Testis (tissue), 2 donors: ENCODE measurements at regions not wholly inside any gene's neighbourhood (a gene's known extent, or its start where the extent isn't known, plus 50 kb on each side); places are given as distances from the start of the nearest gene placed in this dataset.

Experiments used
- DNase-seq: peaks from one replicate; pipeline ENCODE4 v3.0.0-alpha.2; 2019
- H3K27ac ChIP-seq, 2 donors: fragments of 200-600 bp; sonication (generic); one replicate each; pipeline ENCODE4 v1.5.1; 2019
- H3K27me3 ChIP-seq: fragments of 200-600 bp; sonication (generic); one replicate; pipeline ENCODE4 v1.5.1; 2019
- H3K36me3 ChIP-seq: fragments of 200-600 bp; sonication (generic); one replicate; pipeline ENCODE4 v1.5.1; 2017; ENCODE audit warnings: low read depth; ENCODE audit errors: missing control alignments
- H3K4me1 ChIP-seq: fragments of 200-600 bp; sonication (generic); one replicate; pipeline ENCODE4 v1.5.1; 2019
- H3K4me3 ChIP-seq, 2 donors: fragments of 200-600 bp; sonication (generic); one replicate each; pipeline ENCODE4 v1.5.1; 2017 to 2019
- H3K9me3 ChIP-seq: fragments of 200-600 bp; sonication (generic); one replicate; pipeline ENCODE4 v1.5.1; 2017
- POLR2A ChIP-seq: fragments of 450-650 bp; IDR thresholded peaks from one replicate; pipeline ENCODE4 v1.6.1; 2017; ENCODE audit warnings: antibody characterized with exemption, mild to moderate bottlenecking, moderate library complexity
- WGBS, 2 donors: methylation state at CpG; one replicate each; pipeline ENCODE4 v1.1.5; 2018; 5-methylcytosine and 5-hydroxymethylcytosine counted together
- intact Hi-C: fragments of 100-400 bp; cut with DNase I; formaldehyde crosslinking; loops from one replicate; pipeline ENCODE4 v1.15.1; 2023; ENCODE audit warnings: low total_unique reads
- TF ChIP-seq, protein P1 (sequence below), 3 experiments: fragments of 450-650 bp in 2 of 3; fragments of 200-600 bp in 1 of 3; sonication (generic) in 1 of 3; IDR thresholded peaks; one replicate each; pipeline ENCODE4 v1.5.1; 2016 to 2019; ENCODE audit warnings: antibody characterized with exemption in 3 of 3, mild to moderate bottlenecking in 2 of 3, moderate library complexity in 1 of 3

DNA sequence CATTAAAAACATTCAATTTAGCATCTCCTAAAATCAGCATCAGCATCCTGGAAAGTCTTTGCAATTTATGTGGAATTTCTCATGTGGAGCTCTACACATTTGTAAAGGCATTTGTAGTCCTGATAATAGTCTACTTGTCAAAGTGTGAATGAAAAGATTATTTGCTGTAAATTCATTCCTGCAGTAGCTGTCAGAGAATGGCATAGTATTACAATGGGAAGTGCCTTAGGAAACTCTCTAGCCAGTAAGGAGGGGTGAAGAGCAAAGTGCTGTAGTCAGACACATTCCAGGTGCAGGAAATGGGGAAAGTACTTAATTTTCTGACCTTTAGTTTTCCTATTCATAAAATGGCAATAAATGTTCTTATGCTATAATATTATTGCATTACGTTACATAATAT is 627.9 kb downstream of the KCTD16 start:
- no peak for TF ChIP-seq POLR2A
- TF ChIP-seq, protein P1, sequence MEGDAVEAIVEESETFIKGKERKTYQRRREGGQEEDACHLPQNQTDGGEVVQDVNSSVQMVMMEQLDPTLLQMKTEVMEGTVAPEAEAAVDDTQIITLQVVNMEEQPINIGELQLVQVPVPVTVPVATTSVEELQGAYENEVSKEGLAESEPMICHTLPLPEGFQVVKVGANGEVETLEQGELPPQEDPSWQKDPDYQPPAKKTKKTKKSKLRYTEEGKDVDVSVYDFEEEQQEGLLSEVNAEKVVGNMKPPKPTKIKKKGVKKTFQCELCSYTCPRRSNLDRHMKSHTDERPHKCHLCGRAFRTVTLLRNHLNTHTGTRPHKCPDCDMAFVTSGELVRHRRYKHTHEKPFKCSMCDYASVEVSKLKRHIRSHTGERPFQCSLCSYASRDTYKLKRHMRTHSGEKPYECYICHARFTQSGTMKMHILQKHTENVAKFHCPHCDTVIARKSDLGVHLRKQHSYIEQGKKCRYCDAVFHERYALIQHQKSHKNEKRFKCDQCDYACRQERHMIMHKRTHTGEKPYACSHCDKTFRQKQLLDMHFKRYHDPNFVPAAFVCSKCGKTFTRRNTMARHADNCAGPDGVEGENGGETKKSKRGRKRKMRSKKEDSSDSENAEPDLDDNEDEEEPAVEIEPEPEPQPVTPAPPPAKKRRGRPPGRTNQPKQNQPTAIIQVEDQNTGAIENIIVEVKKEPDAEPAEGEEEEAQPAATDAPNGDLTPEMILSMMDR (IDR thresholded peaks at IDR 0.05), result no peak
- H3K27ac ChIP-seq, result no peak overlapping the region
- no peaks in the 10 kb centered on the region for H3K9me3 ChIP-seq
- no peaks in the 10 kb centered on the region for H3K36me3 ChIP-seq
- no peak overlapping the region for H3K4me3 ChIP-seq
- intact Hi-C loops, result no loop called here
- DNase-seq, result no peak
- no peaks in the 10 kb centered on the region for H3K27me3 ChIP-seq
- WGBS, 2 donors, result 90 to 91% methylated on average over 1 of the region's 1 CpG
- H3K4me1 ChIP-seq, result no peaks in the 10 kb centered on the region

DNA sequence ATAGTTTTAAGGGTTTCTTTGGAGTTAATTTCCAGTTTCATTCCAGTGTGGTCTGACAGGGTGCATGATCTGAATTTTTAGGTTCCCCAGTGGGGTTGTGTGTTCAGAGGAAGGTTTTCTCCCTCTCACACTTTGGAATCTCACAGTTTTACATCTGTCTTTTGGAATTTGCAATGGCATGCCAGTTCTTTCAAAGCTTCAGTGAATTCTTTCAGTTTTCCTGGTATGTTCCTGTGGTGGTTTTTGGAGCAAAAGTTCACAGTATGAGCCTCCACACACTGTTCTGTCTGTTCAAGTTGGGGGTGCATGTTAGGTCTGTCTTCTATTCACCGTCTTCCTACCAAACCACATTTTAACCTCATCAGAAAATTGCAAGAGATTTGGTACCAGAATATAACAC is 624.2 kb downstream of the KCTD16 start:
- Histone ChIP-seq H3K9me3 (no peaks in the 10 kb centered on the region), H3K36me3 (no peaks in the 10 kb centered on the region), H3K4me3 (no peak overlapping the region), H3K4me1 (no peaks in the 10 kb centered on the region), H3K27me3 (no peaks in the 10 kb centered on the region), H3K27ac (no peak overlapping the region)
- DNase-seq, result no peak
- TF ChIP-seq, protein P1 (IDR thresholded peaks at IDR 0.05), result no peak
- TF ChIP-seq POLR2A, result no peak
- 79 to 82% methylated on average over 1 of the region's 1 CpG for WGBS, 2 donors
- intact Hi-C loops, result no loop called here

DNA sequence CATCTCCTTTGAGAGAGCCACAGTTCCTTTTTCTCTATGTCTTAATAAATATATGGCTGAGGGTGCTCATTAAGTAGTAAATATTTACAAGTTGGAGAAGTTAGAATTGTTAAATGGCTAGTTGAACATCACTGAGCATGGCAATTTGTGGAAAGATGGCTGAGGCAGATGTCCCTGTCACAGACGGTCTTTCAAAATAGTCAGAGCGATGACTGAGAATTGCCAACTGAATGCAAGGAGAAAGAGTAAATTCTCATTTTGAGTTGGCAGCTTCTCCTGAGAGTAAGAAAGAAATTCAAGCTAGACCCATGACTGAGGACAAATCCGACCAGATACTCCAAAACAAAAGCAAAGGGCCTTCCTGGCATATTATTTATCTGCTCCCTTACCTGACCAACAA is 617.9 kb downstream of the KCTD16 start:
- no peak overlapping the region for H3K4me3 ChIP-seq
- intact Hi-C loops, result no loop called here
- no peaks in the 10 kb centered on the region for H3K4me1 ChIP-seq
- 85 to 90% methylated on average over 3 of the region's 3 CpGs for WGBS, 2 donors
- H3K27ac ChIP-seq, result no peak overlapping the region
- DNase-seq, result no peak
- no peaks in the 10 kb centered on the region for H3K27me3 ChIP-seq
- TF ChIP-seq, protein P1 (IDR thresholded peaks at IDR 0.05), result no peak
- no peak for TF ChIP-seq POLR2A
- no peaks in the 10 kb centered on the region for H3K36me3 ChIP-seq
- H3K9me3 ChIP-seq, result no peaks in the 10 kb centered on the region

DNA sequence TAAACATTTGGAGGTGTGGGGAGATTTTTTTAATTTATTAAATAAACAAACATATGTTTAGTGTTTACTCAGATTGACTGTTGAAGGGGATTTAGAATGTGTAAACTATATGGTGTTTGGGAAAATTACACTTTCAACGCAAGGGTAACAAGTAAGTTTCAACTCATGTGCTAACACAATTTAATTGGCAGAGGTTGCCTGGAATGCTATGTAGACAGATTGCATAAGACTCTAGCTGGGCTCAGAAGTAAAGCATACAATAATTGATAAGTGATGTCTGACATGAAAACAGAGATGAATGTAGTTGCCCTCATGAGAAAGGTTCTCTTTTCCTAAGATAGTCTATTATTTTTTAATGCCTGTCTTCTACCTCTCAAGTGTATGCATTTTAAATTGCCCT is 617.4 kb downstream of the KCTD16 start:
- no peaks in the 10 kb centered on the region for H3K27me3 ChIP-seq
- no peak overlapping the region for H3K27ac ChIP-seq
- no peaks in the 10 kb centered on the region for H3K4me1 ChIP-seq
- DNase-seq, result no peak
- no peak overlapping the region for H3K4me3 ChIP-seq
- TF ChIP-seq, protein P1 (IDR thresholded peaks at IDR 0.05), result no peak
- no peak for TF ChIP-seq POLR2A
- H3K9me3 ChIP-seq, result no peaks in the 10 kb centered on the region
- WGBS, 2 donors, result 86 to 93% methylated on average over 1 of the region's 1 CpG
- intact Hi-C loops, result no loop called here
- H3K36me3 ChIP-seq, result no peaks in the 10 kb centered on the region

DNA sequence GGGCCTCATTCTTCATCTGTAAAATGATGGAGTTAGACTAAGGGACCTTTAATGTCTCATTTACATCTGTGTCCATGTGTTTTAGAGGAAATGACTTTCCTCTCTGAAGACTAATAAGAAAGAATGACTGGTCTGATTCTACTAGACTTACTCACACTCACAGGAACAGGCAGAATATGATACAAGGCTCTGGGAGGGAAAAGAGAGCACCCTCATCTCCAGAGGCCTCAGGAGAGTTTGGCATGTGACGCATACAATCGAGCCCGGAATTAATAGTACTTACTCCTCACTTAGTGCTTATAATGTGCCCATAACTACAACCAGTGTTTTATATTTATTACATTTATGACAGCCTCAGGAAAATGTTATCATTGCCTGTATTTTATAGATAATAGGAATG is 608.7 kb downstream of the KCTD16 start:
- intact Hi-C loops, result no loop called here
- TF ChIP-seq, protein P1 (IDR thresholded peaks at IDR 0.05), result no peak
- TF ChIP-seq POLR2A, result no peak
- Histone ChIP-seq H3K4me1 (no peaks in the 10 kb centered on the region), H3K36me3 (no peaks in the 10 kb centered on the region), H3K9me3 (no peaks in the 10 kb centered on the region), H3K27ac (no peak overlapping the region), H3K27me3 (no peaks in the 10 kb centered on the region), H3K4me3 (no peak overlapping the region)
- WGBS, 2 donors, result 87 to 91% methylated on average over 3 of the region's 3 CpGs
- DNase-seq, result no peak
